ENCODE measurements at regions not wholly inside any gene's neighbourhood (a gene's known extent, or its start where the extent isn't known, plus 50 kb on each side); places are given as distances from the start of the nearest gene placed in this dataset.

DNA sequence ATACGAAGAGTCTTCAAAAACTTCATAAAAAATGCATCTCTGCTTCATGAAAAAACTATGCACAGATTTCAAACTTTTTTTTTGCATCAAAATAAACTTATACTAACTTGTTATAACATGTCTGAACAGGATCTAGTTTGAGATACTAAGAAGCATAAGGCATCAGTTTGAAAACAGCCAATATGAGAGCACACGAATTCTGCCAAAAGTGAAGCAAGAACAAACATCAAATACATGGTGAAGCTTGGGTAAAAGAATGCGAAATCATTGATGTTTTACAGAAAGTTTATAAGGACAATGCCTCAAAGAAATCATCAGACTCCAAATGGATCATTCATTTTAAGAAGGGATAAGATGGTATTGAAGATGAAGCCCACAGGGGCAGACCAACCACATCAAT is 389.1 kb upstream of the TENM4 start:
- Histone ChIP-seq H3K27ac (ENCODE audit: low read depth in 1 of 2, low read length in 1 of 2) (no peak overlapping the region), H3K9me3 (ENCODE audit: control insufficient read depth in 4 of 4, insufficient read depth in 3 of 4, low read length in 3 of 4) (no peaks in the 10 kb centered on the region), H3K4me1 (ENCODE audit: control insufficient read depth in 5 of 5, insufficient read depth in 5 of 5, low read length in 5 of 5) (peaks cover 0 to 33% (median 2%) of the 10 kb centered on the region in 5 donors), H3K27me3 (ENCODE audit: control insufficient read depth in 3 of 3, insufficient read depth in 3 of 3, low read length in 2 of 3) (no peaks in the 10 kb centered on the region), H3K4me3 (no peak overlapping the region), H3K36me3 (ENCODE audit: control insufficient read depth in 4 of 4, insufficient read depth in 4 of 4, low read length in 4 of 4) (no peaks in the 10 kb centered on the region), H3K9ac (ENCODE audit: insufficient read depth in 1 of 2, low read length in 2 of 2) (no peak overlapping the region)
- TF ChIP-seq, protein P1, sequence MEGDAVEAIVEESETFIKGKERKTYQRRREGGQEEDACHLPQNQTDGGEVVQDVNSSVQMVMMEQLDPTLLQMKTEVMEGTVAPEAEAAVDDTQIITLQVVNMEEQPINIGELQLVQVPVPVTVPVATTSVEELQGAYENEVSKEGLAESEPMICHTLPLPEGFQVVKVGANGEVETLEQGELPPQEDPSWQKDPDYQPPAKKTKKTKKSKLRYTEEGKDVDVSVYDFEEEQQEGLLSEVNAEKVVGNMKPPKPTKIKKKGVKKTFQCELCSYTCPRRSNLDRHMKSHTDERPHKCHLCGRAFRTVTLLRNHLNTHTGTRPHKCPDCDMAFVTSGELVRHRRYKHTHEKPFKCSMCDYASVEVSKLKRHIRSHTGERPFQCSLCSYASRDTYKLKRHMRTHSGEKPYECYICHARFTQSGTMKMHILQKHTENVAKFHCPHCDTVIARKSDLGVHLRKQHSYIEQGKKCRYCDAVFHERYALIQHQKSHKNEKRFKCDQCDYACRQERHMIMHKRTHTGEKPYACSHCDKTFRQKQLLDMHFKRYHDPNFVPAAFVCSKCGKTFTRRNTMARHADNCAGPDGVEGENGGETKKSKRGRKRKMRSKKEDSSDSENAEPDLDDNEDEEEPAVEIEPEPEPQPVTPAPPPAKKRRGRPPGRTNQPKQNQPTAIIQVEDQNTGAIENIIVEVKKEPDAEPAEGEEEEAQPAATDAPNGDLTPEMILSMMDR (IDR thresholded peaks at IDR 0.05; ENCODE audit: control extremely low read depth, extremely low read depth) = no peak
- WGBS, 2 donors = 70 to 83% methylated on average over 3 of the region's 3 CpGs
- DNase-seq (peak in 2 of 3 donors; percentile 83 to 89), ATAC-seq (ENCODE audit: insufficient read depth, low FRiP score) (no peak)

- DNase-seq (no peak), ATAC-seq (ENCODE audit: insufficient read depth, low FRiP score) (no peak)
- Histone ChIP-seq H3K4me1 (ENCODE audit: control insufficient read depth in 5 of 5, insufficient read depth in 5 of 5, low read length in 5 of 5) (peaks cover 0 to 9% (median 2%) of the 10 kb centered on the region in 5 donors), H3K27me3 (ENCODE audit: control insufficient read depth in 3 of 3, insufficient read depth in 3 of 3, low read length in 2 of 3) (no peaks in the 10 kb centered on the region), H3K36me3 (ENCODE audit: control insufficient read depth in 4 of 4, insufficient read depth in 4 of 4, low read length in 4 of 4) (no peaks in the 10 kb centered on the region), H3K9me3 (ENCODE audit: control insufficient read depth in 4 of 4, insufficient read depth in 3 of 4, low read length in 3 of 4) (no peaks in the 10 kb centered on the region), H3K4me3 (no peak overlapping the region), H3K9ac (ENCODE audit: insufficient read depth in 1 of 2, low read length in 2 of 2) (no peak overlapping the region), H3K27ac (ENCODE audit: low read depth in 1 of 2, low read length in 1 of 2) (no peak overlapping the region)
- WGBS, 2 donors = 93 to 97% methylated on average over 3 of the region's 3 CpGs
- TF ChIP-seq, protein P1 (IDR thresholded peaks at IDR 0.05; ENCODE audit: control extremely low read depth, extremely low read depth) = no peak
Observed at GRCh38 chr11:79822766-79823165, 381.9 kb upstream of the TENM4 start.

- no peak overlapping the region for H3K4me3 ChIP-seq
- WGBS, 2 donors = 61 to 68% methylated on average over 3 of the region's 3 CpGs
- H3K27me3 ChIP-seq (ENCODE audit: control insufficient read depth in 3 of 3, insufficient read depth in 3 of 3, low read length in 2 of 3) = no peaks in the 10 kb centered on the region
- H3K9ac ChIP-seq (ENCODE audit: insufficient read depth in 1 of 2, low read length in 2 of 2) = no peak overlapping the region
- peaks cover 0 to 10% (median 0%) of the 10 kb centered on the region in 5 donors for H3K4me1 ChIP-seq (ENCODE audit: control insufficient read depth in 5 of 5, insufficient read depth in 5 of 5, low read length in 5 of 5)
- no peak overlapping the region for H3K27ac ChIP-seq (ENCODE audit: low read depth in 1 of 2, low read length in 1 of 2)
- no peak for DNase-seq
- no peak for ATAC-seq (ENCODE audit: insufficient read depth, low FRiP score)
- H3K9me3 ChIP-seq (ENCODE audit: control insufficient read depth in 4 of 4, insufficient read depth in 3 of 4, low read length in 3 of 4) = no peaks in the 10 kb centered on the region
- no peaks in the 10 kb centered on the region for H3K36me3 ChIP-seq (ENCODE audit: control insufficient read depth in 4 of 4, insufficient read depth in 4 of 4, low read length in 4 of 4)
- TF ChIP-seq, protein P1 (IDR thresholded peaks at IDR 0.05; ENCODE audit: control extremely low read depth, extremely low read depth) = no peak
Observed at GRCh38 chr11:79813551-79813950, 372.7 kb upstream of the TENM4 start.

DNA sequence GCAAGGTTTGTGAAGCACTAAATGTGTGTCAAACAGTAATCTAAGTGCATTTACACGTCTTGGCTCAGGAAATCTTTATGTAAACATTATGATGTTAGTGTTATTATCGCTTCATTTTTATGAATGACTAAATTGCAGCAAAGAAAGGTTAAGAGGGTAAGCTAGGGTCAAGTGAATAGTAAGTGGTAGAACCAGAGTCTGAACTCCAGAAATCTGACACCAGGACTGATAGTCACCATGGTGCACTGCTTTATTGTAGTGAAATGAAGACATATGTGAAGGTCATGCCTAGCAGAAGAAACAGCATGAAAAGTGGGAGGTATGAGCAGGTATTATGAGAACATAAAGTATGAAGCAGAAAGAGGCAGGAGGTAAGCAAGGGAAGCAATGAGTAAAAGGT is 368.7 kb upstream of the TENM4 start:
- TF ChIP-seq, protein P1 (IDR thresholded peaks at IDR 0.05; ENCODE audit: control extremely low read depth, extremely low read depth) = no peak
- ATAC-seq (ENCODE audit: insufficient read depth, low FRiP score) = peak; percentile 30
- H3K9ac ChIP-seq (ENCODE audit: insufficient read depth in 1 of 2, low read length in 2 of 2) = no peak overlapping the region
- no peaks in the 10 kb centered on the region for H3K27me3 ChIP-seq (ENCODE audit: control insufficient read depth in 3 of 3, insufficient read depth in 3 of 3, low read length in 2 of 3)
- H3K4me3 ChIP-seq = no peak overlapping the region
- peaks cover 0 to 10% (median 0%) of the 10 kb centered on the region in 5 donors for H3K4me1 ChIP-seq (ENCODE audit: control insufficient read depth in 5 of 5, insufficient read depth in 5 of 5, low read length in 5 of 5)
- no peak overlapping the region for H3K27ac ChIP-seq (ENCODE audit: low read depth in 1 of 2, low read length in 1 of 2)
- H3K9me3 ChIP-seq (ENCODE audit: control insufficient read depth in 4 of 4, insufficient read depth in 3 of 4, low read length in 3 of 4) = no peaks in the 10 kb centered on the region
- WGBS, 2 donors = 26 to 43% methylated on average over 2 of the region's 2 CpGs
- no peaks in the 10 kb centered on the region for H3K36me3 ChIP-seq (ENCODE audit: control insufficient read depth in 4 of 4, insufficient read depth in 4 of 4, low read length in 4 of 4)
- peak in 2 of 3 donors; percentile 49 to 75 for DNase-seq

All from lung (tissue), 11 donors.